Duodenal mucosa (tissue), 2 donors: ENCODE measurements at regions not wholly inside any gene's neighbourhood (a gene's known extent, or its start where the extent isn't known, plus 50 kb on each side); places are given as distances from the start of the nearest gene placed in this dataset.

Experiments used
- H3K27ac ChIP-seq: one replicate; pipeline ENCODE4 v1.7.0; 2013; ENCODE audit warnings: low read depth, low read length
- H3K27me3 ChIP-seq, 2 donors: one replicate each; pipeline ENCODE4 v1.7.0; 2013; ENCODE audit warnings: low read length in 2 of 2, control low read depth in 1 of 2; ENCODE audit not compliant: insufficient read depth in 2 of 2, control insufficient read depth in 1 of 2
- H3K36me3 ChIP-seq, 2 donors: one replicate each; pipeline ENCODE4 v1.7.0; 2013; ENCODE audit warnings: low read length in 2 of 2, control low read depth in 1 of 2; ENCODE audit not compliant: insufficient read depth in 2 of 2, control insufficient read depth in 1 of 2
- H3K4me1 ChIP-seq, 2 donors: one replicate each; pipeline ENCODE4 v1.7.0; 2013; ENCODE audit warnings: low read length in 2 of 2, control low read depth in 1 of 2; ENCODE audit not compliant: insufficient read depth in 2 of 2, control insufficient read depth in 1 of 2
- H3K4me3 ChIP-seq, 2 donors: one replicate each; pipeline ENCODE4 v1.7.0; 2013; ENCODE audit warnings: low read length in 2 of 2, low read depth in 1 of 2
- H3K9ac ChIP-seq, 2 donors: one replicate each; pipeline ENCODE4 v1.7.0; 2013; ENCODE audit warnings: low read length in 2 of 2, low read depth in 1 of 2
- H3K9me3 ChIP-seq, 2 donors: one replicate each; pipeline ENCODE4 v1.7.0; 2013; ENCODE audit warnings: low read length in 2 of 2, control low read depth in 1 of 2; ENCODE audit not compliant: control insufficient read depth in 1 of 2

GRCh38 chr2:236688563-236689392 lies 119.2 kb downstream of the ACKR3 start:
- no peak overlapping the region for H3K9ac ChIP-seq
- no peaks in the 10 kb centered on the region for H3K36me3 ChIP-seq
- no peak overlapping the region for H3K27ac ChIP-seq
- H3K4me1 ChIP-seq, result no peaks in the 10 kb centered on the region
- peaks cover 0 to 4% of the 10 kb centered on the region in 2 donors for H3K27me3 ChIP-seq
- H3K9me3 ChIP-seq, result no peaks in the 10 kb centered on the region
- H3K4me3 ChIP-seq, result no peak overlapping the region

GRCh38 chr2:236689393-236689700 lies 119.7 kb downstream of the ACKR3 start:
- no peaks in the 10 kb centered on the region for H3K36me3 ChIP-seq
- H3K4me1 ChIP-seq, result no peaks in the 10 kb centered on the region
- peaks cover 0 to 4% of the 10 kb centered on the region in 2 donors for H3K27me3 ChIP-seq
- no peak overlapping the region for H3K9ac ChIP-seq
- H3K4me3 ChIP-seq, result no peak overlapping the region
- H3K9me3 ChIP-seq, result no peaks in the 10 kb centered on the region
- no peak overlapping the region for H3K27ac ChIP-seq

GRCh38 chr2:236689981-236690380 lies 120.4 kb downstream of the ACKR3 start:
- Histone ChIP-seq H3K4me1 (no peaks in the 10 kb centered on the region), H3K4me3 (no peak overlapping the region), H3K9ac (no peak overlapping the region), H3K9me3 (no peaks in the 10 kb centered on the region), H3K27ac (no peak overlapping the region), H3K27me3 (peaks cover 0 to 4% of the 10 kb centered on the region in 2 donors), H3K36me3 (no peaks in the 10 kb centered on the region)

- Histone ChIP-seq H3K4me1 (no peaks in the 10 kb centered on the region), H3K27ac (no peak overlapping the region), H3K27me3 (peaks cover 0 to 4% of the 10 kb centered on the region in 2 donors)
Observed at GRCh38 chr2:236690726-236691125, 121.1 kb downstream of the ACKR3 start.

GRCh38 chr2:236691799-236692167 lies 122.2 kb downstream of the ACKR3 start:
- Histone ChIP-seq H3K9me3 (no peaks in the 10 kb centered on the region), H3K9ac (no peak overlapping the region), H3K4me1 (no peaks in the 10 kb centered on the region), H3K36me3 (no peaks in the 10 kb centered on the region), H3K27ac (no peak overlapping the region), H3K27me3 (peaks cover 0 to 4% of the 10 kb centered on the region in 2 donors), H3K4me3 (no peak overlapping the region)

More at GRCh38 chr2:236690726-236691125, 121.1 kb downstream of the ACKR3 start:
- H3K4me3 ChIP-seq, result no peak overlapping the region
- no peaks in the 10 kb centered on the region for H3K9me3 ChIP-seq
- no peak overlapping the region for H3K9ac ChIP-seq
- H3K36me3 ChIP-seq, result no peaks in the 10 kb centered on the region

- H3K4me3 ChIP-seq, result no peak overlapping the region
- H3K9ac ChIP-seq, result no peak overlapping the region
- no peaks in the 10 kb centered on the region for H3K36me3 ChIP-seq
- H3K27me3 ChIP-seq, result peaks cover 0 to 4% of the 10 kb centered on the region in 2 donors
- H3K9me3 ChIP-seq, result no peaks in the 10 kb centered on the region
- H3K4me1 ChIP-seq, result no peaks in the 10 kb centered on the region
- H3K27ac ChIP-seq, result no peak overlapping the region
Observed at GRCh38 chr2:236692937-236693336, 123.3 kb downstream of the ACKR3 start.

GRCh38 chr2:236693531-236693930 lies 123.9 kb downstream of the ACKR3 start:
- Histone ChIP-seq H3K4me1 (no peaks in the 10 kb centered on the region), H3K27me3 (peaks cover 0 to 4% of the 10 kb centered on the region in 2 donors), H3K9ac (no peak overlapping the region), H3K9me3 (no peaks in the 10 kb centered on the region), H3K4me3 (no peak overlapping the region), H3K27ac (no peak overlapping the region), H3K36me3 (no peaks in the 10 kb centered on the region)

GRCh38 chr2:236694146-236694888 lies 124.7 kb downstream of the ACKR3 start:
- peaks cover 0 to 2% of the 10 kb centered on the region in 2 donors for H3K27me3 ChIP-seq
- no peaks in the 10 kb centered on the region for H3K9me3 ChIP-seq
- no peaks in the 10 kb centered on the region for H3K36me3 ChIP-seq
- H3K27ac ChIP-seq, result no peak overlapping the region
- no peaks in the 10 kb centered on the region for H3K4me1 ChIP-seq
- H3K4me3 ChIP-seq, result no peak overlapping the region
- H3K9ac ChIP-seq, result no peak overlapping the region

GRCh38 chr2:236696834-236697233 lies 127.2 kb downstream of the ACKR3 start:
- H3K9me3 ChIP-seq, result no peaks in the 10 kb centered on the region
- no peaks in the 10 kb centered on the region for H3K36me3 ChIP-seq

GRCh38 chr2:236698016-236698627 lies 128.5 kb downstream of the ACKR3 start:
- Histone ChIP-seq H3K4me3 (no peak overlapping the region), H3K36me3 (no peaks in the 10 kb centered on the region), H3K9ac (no peak overlapping the region), H3K4me1 (no peaks in the 10 kb centered on the region), H3K27me3 (no peaks in the 10 kb centered on the region), H3K27ac (no peak overlapping the region), H3K9me3 (no peaks in the 10 kb centered on the region)

More at GRCh38 chr2:236696834-236697233, 127.2 kb downstream of the ACKR3 start:
- H3K27me3 ChIP-seq, result no peaks in the 10 kb centered on the region
- no peak overlapping the region for H3K9ac ChIP-seq
- H3K4me3 ChIP-seq, result no peak overlapping the region
- H3K4me1 ChIP-seq, result no peaks in the 10 kb centered on the region
- H3K27ac ChIP-seq, result no peak overlapping the region
